Calu3 (cell line): ENCODE measurements at regions not wholly inside any gene's neighbourhood (a gene's known extent, or its start where the extent isn't known, plus 50 kb on each side); places are given as distances from the start of the nearest gene placed in this dataset.

Source experiments
- BruUV-seq: library from RNA; stranded (reverse); fragments of 400-500 nt; replicated peaks from 2 replicates; lab custom pipeline; 2021; lab: Mats Ljungman, UMichigan
- CTCF ChIA-PET: fragments of 300-600 bp; sonication (Branson Sonifier 250); formaldehyde crosslinking; loops from one replicate; lab custom pipeline; 2022; ENCODE audit warnings: antibody characterized with exemption; lab: Charles Lee
- DNase-seq: peaks from one replicate; pipeline ENCODE4 v3.0.0; 2022
- H3K27ac Mint-ChIP-seq: one replicate; pipeline ENCODE4 v1.8.0; 2022; ENCODE audit warnings: mixed read lengths; ENCODE audit not compliant: unreplicated experiment
- H3K27me3 Mint-ChIP-seq: one replicate; pipeline ENCODE4 v1.8.0; 2022; ENCODE audit warnings: mixed read lengths; ENCODE audit not compliant: unreplicated experiment
- H3K36me3 Mint-ChIP-seq: one replicate; pipeline ENCODE4 v1.8.0; 2022; ENCODE audit warnings: mild to moderate bottlenecking, moderate library complexity, mixed read lengths; ENCODE audit not compliant: insufficient read depth, unreplicated experiment
- H3K4me1 Mint-ChIP-seq: one replicate; pipeline ENCODE4 v1.8.0; 2022; ENCODE audit warnings: mild to moderate bottlenecking, low read depth, mixed read lengths; ENCODE audit not compliant: unreplicated experiment
- H3K4me3 Mint-ChIP-seq: one replicate; pipeline ENCODE4 v1.8.0; 2022; ENCODE audit warnings: mild to moderate bottlenecking, low read depth, moderate library complexity, mixed read lengths; ENCODE audit not compliant: unreplicated experiment
- H3K9me3 Mint-ChIP-seq: one replicate; pipeline ENCODE4 v1.8.0; 2022; ENCODE audit warnings: low read depth, mixed read lengths; ENCODE audit not compliant: unreplicated experiment
- CTCF ChIP-seq: fragments of 200-600 bp; IDR thresholded peaks from one replicate; pipeline ENCODE4 v1.8.0; 2022; ENCODE audit warnings: antibody characterized with exemption; ENCODE audit not compliant: unreplicated experiment
- intact Hi-C: fragments of 100-400 bp; cut with micrococcal nuclease; formaldehyde crosslinking; loops from one replicate; pipeline ENCODE4 v1.10.0; 2022; ENCODE audit not compliant: unreplicated experiment

- no peak overlapping the region for H3K4me3 Mint-ChIP-seq
Observed at GRCh38 chr2:24409700-24410556, 49.6 kb upstream of the ITSN2 start.

More at GRCh38 chr2:24409700-24410556, 49.6 kb upstream of the ITSN2 start:
- no peak overlapping the region for H3K27ac Mint-ChIP-seq
- H3K9me3 Mint-ChIP-seq = no peaks in the 10 kb centered on the region
- CTCF ChIA-PET = interaction anchor here (0.6 to 2.0 kb wide), 3 partner anchors 32 to 418 kb away, joined by 3 to 9 read pairs (median 3); no protein-coding TSS in a partner anchor
- H3K4me1 Mint-ChIP-seq = no peaks in the 10 kb centered on the region
- peak; percentile 38 for DNase-seq
- no peaks in the 10 kb centered on the region for H3K27me3 Mint-ChIP-seq
- BruUV-seq = no TSS peak
- intact Hi-C loops = loop anchor here (1.0 to 2.0 kb wide), 3 partner anchors 417 to 786 kb away; no protein-coding TSS in a partner anchor
- no peaks in the 10 kb centered on the region for H3K36me3 Mint-ChIP-seq
- peak; percentile 82 for TF ChIP-seq CTCF
